H1 (cell line): ENCODE measurements at regions not wholly inside any gene's neighbourhood (a gene's known extent, or its start where the extent isn't known, plus 50 kb on each side); places are given as distances from the start of the nearest gene placed in this dataset.

Experiments
- CTCF ChIA-PET: fragments of 300-600 bp; sonication (Branson Sonifier 250); formaldehyde crosslinking; loops from one replicate; lab custom pipeline; 2021; ENCODE audit not compliant: partially characterized antibody; lab: Charles Lee
- POLR2A ChIA-PET: fragments of 300-600 bp; sonication (Branson Sonifier 250); formaldehyde crosslinking; loops from one replicate; lab custom pipeline; 2021; ENCODE audit warnings: inconsistent platforms; ENCODE audit not compliant: partially characterized antibody; lab: Charles Lee
- DNase-seq, 2 experiments: peaks; one replicate each; pipeline versions ENCODE4 v3.0.0 to v3.0.0-alpha.2; 2010 to 2022; ENCODE audit warnings: low spot score in 2 of 2, low read depth in 1 of 2, mixed read lengths in 1 of 2
- FAIRE-seq: peaks from 2 replicates; lab custom pipeline; 2011; peaks lifted over from hg19 to GRCh38; lab: Jason Lieb, UNC
- H2AFZ ChIP-seq: 2 replicates; pipeline ENCODE4 v1.8.1; 2012; ENCODE audit warnings: low read length, inconsistent platforms
- H2AK5ac ChIP-seq: 2 replicates; pipeline ENCODE4 v1.6.1; 2013; ENCODE audit warnings: low read depth, low read length
- H2BK120ac ChIP-seq: replicated peaks from 2 replicates; pipeline ENCODE3; 2013; ENCODE audit warnings: low read depth, low read length, inconsistent platforms
- H2BK12ac ChIP-seq: 2 replicates; pipeline ENCODE4 v1.6.1; 2013; ENCODE audit warnings: low read depth, low read length
- H2BK15ac ChIP-seq: 2 replicates; pipeline ENCODE4 v1.6.1; 2013; ENCODE audit warnings: low read length
- H2BK20ac ChIP-seq: 2 replicates; pipeline ENCODE4 v1.6.1; 2013; ENCODE audit warnings: low read length
- H2BK5ac ChIP-seq: 2 replicates; pipeline ENCODE4 v1.6.1; 2013; ENCODE audit warnings: low read depth, low read length
- H3K14ac ChIP-seq: 2 replicates; pipeline ENCODE4 v1.6.1; 2013; ENCODE audit warnings: inconsistent platforms; ENCODE audit not compliant: insufficient read length
- H3K18ac ChIP-seq: 2 replicates; pipeline ENCODE4 v1.6.1; 2013; ENCODE audit warnings: low read length; ENCODE audit errors: extremely low read depth
- H3K23ac ChIP-seq: 2 replicates; pipeline ENCODE4 v1.6.1; 2013; ENCODE audit warnings: inconsistent platforms; ENCODE audit not compliant: insufficient read length
- H3K23me2 ChIP-seq: 2 replicates; pipeline ENCODE4 v1.6.1; 2013; ENCODE audit warnings: low read depth, low read length
- H3K27ac ChIP-seq: 2 replicates; pipeline ENCODE4 v1.6.1; 2011; ENCODE audit warnings: low read depth, low read length, inconsistent platforms
- H3K27me3 ChIP-seq, 4 experiments: replicated peaks in 1 of 4; 1 replicate in 1 of 4; 2 replicates in 3 of 4; pipeline versions ENCODE4 v1.6.1 to v1.8.1; 2011 to 2013; ENCODE audit warnings: low read length in 3 of 4, mild to moderate bottlenecking in 3 of 4, inconsistent platforms in 2 of 4, mixed read lengths in 2 of 4, moderate library complexity in 1 of 4; ENCODE audit not compliant: control insufficient read depth in 3 of 4, insufficient read depth in 3 of 4; ENCODE audit errors: extremely low read depth in 1 of 4
- H3K36me3 ChIP-seq, 4 experiments: 2 replicates each; pipeline versions ENCODE4 v1.6.1 to v1.8.1; 2011 to 2013; ENCODE audit warnings: mild to moderate bottlenecking in 4 of 4, low read length in 3 of 4, moderate library complexity in 2 of 4, control low read depth in 1 of 4, inconsistent platforms in 1 of 4; ENCODE audit not compliant: insufficient read depth in 4 of 4, control insufficient read depth in 2 of 4
- H3K4ac ChIP-seq: replicated peaks from 2 replicates; pipeline ENCODE3; 2013; ENCODE audit warnings: low read length, low read depth, mixed read lengths, inconsistent platforms; ENCODE audit not compliant: insufficient read length
- H3K4me1 ChIP-seq, 4 experiments: replicated peaks in 1 of 4; 1 replicate in 1 of 4; 2 replicates in 3 of 4; pipeline versions ENCODE4 v1.6.1 to v1.8.1; 2011 to 2013; ENCODE audit warnings: low read length in 3 of 4, inconsistent platforms in 2 of 4, mixed read lengths in 1 of 4; ENCODE audit not compliant: insufficient read depth in 4 of 4, control insufficient read depth in 3 of 4
- H3K4me2 ChIP-seq, 2 experiments: 2 replicates each; pipeline versions ENCODE4 v1.6.1 to v1.8.1; 2011 to 2013; ENCODE audit warnings: low read depth in 2 of 2, low read length in 2 of 2, control low read depth in 1 of 2, inconsistent platforms in 1 of 2, mild to moderate bottlenecking in 1 of 2; ENCODE audit not compliant: insufficient read depth in 1 of 2
- H3K4me3 ChIP-seq, 4 experiments: fragments of 200-600, 300-600 bp in 1 of 4; sonication (generic), shearing (Covaris generic), sonication (Bioruptor Twin) in 1 of 4; 2 replicates each; pipeline versions ENCODE4 v1.5.1 to v1.8.1; 2011 to 2016; ENCODE audit warnings: low read length in 4 of 4, low read depth in 3 of 4, control low read depth in 2 of 4, inconsistent platforms in 2 of 4, mild to moderate bottlenecking in 2 of 4, mixed read lengths in 1 of 4, moderate library complexity in 1 of 4; ENCODE audit not compliant: insufficient read depth in 2 of 4; ENCODE audit errors: extremely low read depth in 1 of 4
- H3K56ac ChIP-seq: replicated peaks from 2 replicates; pipeline ENCODE3; 2013; ENCODE audit warnings: low read depth, mild to moderate bottlenecking, mixed read lengths, low read length, inconsistent platforms; ENCODE audit not compliant: insufficient read length
- H3K79me1 ChIP-seq: 2 replicates; pipeline ENCODE4 v1.6.1; 2013; ENCODE audit warnings: low read depth, low read length, control low read depth
- H3K79me2 ChIP-seq, 2 experiments: 2 replicates each; pipeline versions ENCODE4 v1.6.1 to v1.8.1; 2012 to 2013; ENCODE audit warnings: low read length in 2 of 2, mild to moderate bottlenecking in 2 of 2, inconsistent platforms in 1 of 2; ENCODE audit not compliant: insufficient read depth in 2 of 2, control insufficient read depth in 1 of 2
- H3K9ac ChIP-seq, 4 experiments: replicated peaks in 1 of 4; 1 replicate in 1 of 4; 2 replicates in 3 of 4; pipeline versions ENCODE4 v1.6.1 to v1.8.1; 2011 to 2013; ENCODE audit warnings: low read depth in 3 of 4, low read length in 3 of 4, control low read depth in 2 of 4, mild to moderate bottlenecking in 2 of 4, moderate library complexity in 2 of 4, inconsistent platforms in 1 of 4; ENCODE audit errors: extremely low read depth in 1 of 4
- H3K9me3 ChIP-seq, 2 experiments: 2 replicates each; pipeline versions ENCODE4 v1.6.1 to v1.8.1; 2012 to 2013; ENCODE audit warnings: mild to moderate bottlenecking in 2 of 2, moderate library complexity in 2 of 2, control low read depth in 1 of 2, inconsistent platforms in 1 of 2, low read depth in 1 of 2, low read length in 1 of 2, mixed read lengths in 1 of 2; ENCODE audit not compliant: insufficient read depth in 2 of 2
- H4K20me1 ChIP-seq, 2 experiments: replicated peaks in 1 of 2; 2 replicates each; pipeline versions ENCODE3 to v1.8.1; 2011 to 2013; ENCODE audit warnings: inconsistent platforms in 2 of 2, low read length in 2 of 2, mild to moderate bottlenecking in 1 of 2; ENCODE audit not compliant: insufficient read depth in 2 of 2, control insufficient read depth in 1 of 2
- H4K5ac ChIP-seq: 2 replicates; pipeline ENCODE4 v1.6.1; 2013; ENCODE audit warnings: low read length, low read depth, mixed read lengths, inconsistent platforms; ENCODE audit not compliant: insufficient read length
- H4K8ac ChIP-seq: 2 replicates; pipeline ENCODE4 v1.8.0; 2013; ENCODE audit warnings: mild to moderate bottlenecking, moderate library complexity, low read length, inconsistent platforms; ENCODE audit not compliant: insufficient read depth; ENCODE audit errors: extremely low read depth
- H4K91ac ChIP-seq: replicated peaks from 2 replicates; pipeline ENCODE3; 2013; ENCODE audit warnings: low read length, mixed read lengths, inconsistent platforms; ENCODE audit not compliant: insufficient read length
- CTBP2 ChIP-seq: IDR thresholded peaks from 2 replicates; pipeline ENCODE4 v1.7.0; 2011; ENCODE audit warnings: borderline replicate concordance, mild to moderate bottlenecking, moderate library complexity, mixed read lengths, low read length; ENCODE audit not compliant: insufficient read depth, insufficient read length
- GTF2F1 ChIP-seq: IDR thresholded peaks from 2 replicates; pipeline ENCODE4 v1.6.1; 2012; ENCODE audit warnings: low read depth, low read length, improper control_type of control experiment, borderline replicate concordance
- HDAC6 ChIP-seq: IDR thresholded peaks from one replicate; pipeline ENCODE4 v1.7.1; 2012; ENCODE audit warnings: low read depth, mild to moderate bottlenecking, inconsistent platforms, low read length, moderate library complexity
- POLR2A ChIP-seq, 2 experiments: IDR thresholded peaks; 1 replicate in 1 of 2; 2 replicates in 1 of 2; pipeline ENCODE4 v1.6.1; 2011; ENCODE audit warnings: low read depth in 2 of 2, low read length in 2 of 2, mild to moderate bottlenecking in 2 of 2; ENCODE audit errors: control extremely low read depth in 1 of 2
- SP2 ChIP-seq: IDR thresholded peaks from 2 replicates; pipeline ENCODE4 v1.6.1; 2012; ENCODE audit warnings: mild to moderate bottlenecking, low read length, inconsistent platforms
- SP4 ChIP-seq: IDR thresholded peaks from 2 replicates; pipeline ENCODE4 v1.6.1; 2012; ENCODE audit warnings: low read length, inconsistent platforms
- TEAD4 ChIP-seq: IDR thresholded peaks from 2 replicates; pipeline ENCODE4 v1.6.1; 2012; ENCODE audit warnings: low read depth, low read length, inconsistent platforms, mixed read lengths
- WGBS, 2 experiments: shearing (Covaris generic) in 1 of 2; methylation state at CpG; one replicate each; pipeline versions ENCODE4 v1.1.6 to v1.1.7; 2013 to 2015; ENCODE audit warnings: low lambda C conversion rate in 2 of 2, mixed read lengths in 2 of 2, inconsistent platforms in 1 of 2, low coverage in 1 of 2, missing lambda C conversion rate in 1 of 2; ENCODE audit not compliant: insufficient replicate concordance in 2 of 2, insufficient coverage in 1 of 2, insufficient read length in 1 of 2; ENCODE audit errors: extremely low coverage in 1 of 2, missing lambda C conversion rate in 1 of 2; 5-methylcytosine and 5-hydroxymethylcytosine counted together
- TF ChIP-seq, protein P1 (sequence below): IDR thresholded peaks from 2 replicates; pipeline ENCODE4 v1.6.1; 2012; ENCODE audit warnings: inconsistent platforms

DNA sequence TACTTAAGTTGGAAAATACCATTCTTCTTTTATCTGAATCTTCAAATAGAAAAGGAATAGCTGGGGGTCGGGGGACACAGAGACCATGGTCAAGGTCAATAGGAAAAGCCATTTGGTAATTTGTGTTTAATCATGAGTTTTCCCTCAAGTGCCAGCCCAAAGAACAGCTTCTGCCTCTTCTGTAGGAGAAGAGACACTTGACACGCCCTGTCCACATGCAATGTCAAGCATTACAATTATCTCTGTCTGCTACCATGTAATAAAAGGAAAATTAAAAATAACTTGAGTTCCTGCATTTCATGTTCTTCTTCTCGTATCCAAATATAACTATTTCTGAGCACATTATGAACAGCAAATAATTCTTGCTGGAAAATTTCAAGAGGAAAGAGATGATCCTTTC lies 241.7 kb downstream of the IPMK start:
- Histone ChIP-seq H3K23me2 (no peaks in the 10 kb centered on the region), H4K8ac (no peak overlapping the region), H3K79me2 (no peaks in the 10 kb centered on the region), H3K4me2 (no peak overlapping the region), H2BK12ac (no peak overlapping the region), H3K4me1 (no peaks in the 10 kb centered on the region), H3K36me3 (0 out of 8 replicates have a peak, but pooled peaks cover 0 to 3% (median 0%) of the 10 kb centered on the region in 4 experiments), H2BK15ac (no peak overlapping the region), H3K27ac (no peak overlapping the region), H3K79me1 (no peaks in the 10 kb centered on the region), H3K4ac (no peak overlapping the region), H2AK5ac (no peak overlapping the region), H2BK120ac (no peak overlapping the region), H3K14ac (no peak overlapping the region), H4K5ac (no peak overlapping the region), H3K27me3 (no peaks in the 10 kb centered on the region), H2BK20ac (no peak overlapping the region), H3K4me3 (no peak overlapping the region), H3K23ac (no peak overlapping the region), H4K91ac (no peak overlapping the region), H2BK5ac (no peak overlapping the region), H4K20me1 (no peaks in the 10 kb centered on the region), H2AFZ (no peak overlapping the region), H3K18ac (no peak overlapping the region), H3K9ac (no peak overlapping the region), H3K9me3 (peaks cover 14 to 23% of the 10 kb centered on the region in 2 experiments), H3K56ac (no peak overlapping the region)
- POLR2A ChIA-PET: no interaction called here
- FAIRE-seq (no peak), DNase-seq (no peak)
- WGBS, 2 experiments: 88% methylated on average over 3 of the region's 3 CpGs; no CpG with 5 or more reads in 1 of the 2 experiments
- CTCF ChIA-PET: no interaction called here
- TF ChIP-seq POLR2A (IDR thresholded peaks at IDR 0.05; ENCODE audit: control extremely low read depth in 1 of 2, low read depth in 2 of 2, low read length in 2 of 2) (no peak), SP4 (no peak), HDAC6 (no peak), CTBP2 (no peak), SP2 (no peak), TEAD4 (no peak), GTF2F1 (no peak)
- TF ChIP-seq, protein P1, sequence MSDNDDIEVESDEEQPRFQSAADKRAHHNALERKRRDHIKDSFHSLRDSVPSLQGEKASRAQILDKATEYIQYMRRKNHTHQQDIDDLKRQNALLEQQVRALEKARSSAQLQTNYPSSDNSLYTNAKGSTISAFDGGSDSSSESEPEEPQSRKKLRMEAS: no peak
